NOMO-1 (cell line): ENCODE measurements at regions not wholly inside any gene's neighbourhood (a gene's known extent, or its start where the extent isn't known, plus 50 kb on each side); places are given as distances from the start of the nearest gene placed in this dataset.
"Not testable (repeated sequence)": the region's sequence is repeated elsewhere in the genome, so short reads cannot be mapped to it uniquely, and the experiment has no call there.

Source experiments
- DNase-seq, 2 experiments: peaks; one replicate each; lab custom pipeline; 2025; ENCODE audit not compliant: unreplicated experiment in 2 of 2; lab: John Stamatoyannopoulos, UW

DNA sequence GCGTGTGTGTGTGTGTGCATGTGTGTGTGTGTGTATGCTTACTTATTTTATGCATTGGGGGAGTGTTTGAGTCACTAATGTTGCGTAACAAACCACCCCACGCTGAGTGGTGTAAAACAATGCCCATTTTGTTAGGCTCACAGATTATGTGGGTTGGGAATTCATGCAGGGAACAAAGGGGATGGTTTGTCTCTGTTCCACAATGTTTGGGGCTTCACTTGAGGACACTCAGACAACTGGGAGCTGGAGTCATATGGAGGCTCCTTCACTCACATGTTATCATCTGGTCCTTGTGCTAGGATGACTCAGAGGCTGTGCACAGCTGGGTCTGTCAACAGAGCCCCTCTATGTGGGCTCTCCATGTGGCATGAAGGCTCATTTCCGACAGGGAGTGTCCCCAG lies 51.3 kb upstream of the LARGE1 start:
- DNase-seq, result no peak

DNA sequence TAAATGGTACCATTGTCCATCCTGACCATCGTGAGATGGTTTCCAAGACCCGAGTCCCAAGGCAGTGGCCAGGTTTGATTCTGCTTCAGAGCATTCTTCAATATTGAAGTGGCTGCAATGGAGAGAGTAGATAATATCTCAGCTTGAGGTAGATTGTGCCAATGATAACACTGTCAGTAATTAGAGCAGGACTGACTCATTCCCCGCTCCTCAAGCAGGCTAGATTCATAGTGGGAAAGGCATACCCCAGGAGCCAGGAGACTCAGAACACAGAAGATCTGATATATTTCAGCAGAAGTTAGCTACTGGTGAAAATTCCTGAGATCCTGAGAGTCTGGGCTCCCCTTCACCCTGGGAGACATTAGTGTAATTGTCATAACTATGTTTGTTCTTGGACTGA lies 55.6 kb upstream of the LARGE1 start:
- no peak for DNase-seq

- DNase-seq, result no peak
These were observed 63.3 kb upstream of the LARGE1 start for GRCh38 chr22:33983558-33983957.

- DNase-seq, result no peak
These were observed 63.9 kb upstream of the LARGE1 start for GRCh38 chr22:33984211-33984610.

GRCh38 chr22:33984656-33985285 lies 64.5 kb upstream of the LARGE1 start:
- no peak for DNase-seq

DNA sequence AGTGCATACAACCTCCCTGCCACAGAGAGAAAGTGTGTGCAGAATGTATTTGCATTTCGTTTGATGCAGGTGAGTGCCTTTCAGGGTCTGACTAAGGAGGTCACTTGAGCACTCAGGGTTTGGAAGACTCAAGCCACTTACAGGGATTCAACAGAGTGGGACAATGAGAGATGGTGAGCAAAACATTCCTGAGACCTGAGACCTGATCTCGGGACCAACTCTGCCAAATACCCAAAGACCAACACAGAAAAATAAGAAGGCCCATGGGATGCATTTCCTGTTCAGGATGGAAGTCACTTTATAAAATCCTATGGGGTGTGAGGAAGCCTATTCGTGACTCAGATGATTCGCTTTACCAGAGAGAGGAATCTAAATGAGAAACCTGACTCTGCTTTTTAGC lies 65.2 kb upstream of the LARGE1 start:
- DNase-seq, result no peak

DNA sequence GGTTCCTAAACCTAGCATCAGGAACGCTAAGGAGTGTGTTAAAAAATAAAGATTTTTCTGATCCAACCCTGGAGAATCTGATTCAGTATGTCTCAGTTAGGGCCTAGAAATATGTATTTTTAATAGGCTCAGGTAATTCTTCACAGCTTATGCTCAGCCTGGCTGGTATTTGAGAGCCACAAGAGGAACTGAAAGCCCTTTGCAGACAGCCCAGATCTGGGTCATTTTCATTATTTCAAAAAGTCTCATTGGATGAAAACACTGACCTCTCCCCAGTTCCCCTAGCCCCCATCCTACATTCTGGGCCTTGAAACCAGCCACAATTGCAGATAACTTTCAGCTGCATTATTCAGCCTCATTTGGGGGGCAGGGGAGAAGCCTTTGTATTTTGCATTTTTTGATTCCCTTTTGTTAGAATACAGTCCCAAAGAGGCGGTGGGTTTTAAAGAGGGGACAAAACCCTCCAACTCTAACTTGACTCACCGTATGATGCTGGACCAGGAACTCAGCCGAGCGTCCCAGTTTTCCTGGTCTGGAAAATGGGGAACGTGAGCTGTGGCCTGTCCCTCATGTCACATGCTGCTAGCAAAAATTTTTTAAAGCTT lies 66.0 kb upstream of the LARGE1 start:
- no peak for DNase-seq

- no peak for DNase-seq
These were observed 66.7 kb upstream of the LARGE1 start for GRCh38 chr22:33986954-33987353.

- not testable (repeated sequence) for DNase-seq
These were observed 69.0 kb upstream of the LARGE1 start for GRCh38 chr22:33989263-33989662.

DNA sequence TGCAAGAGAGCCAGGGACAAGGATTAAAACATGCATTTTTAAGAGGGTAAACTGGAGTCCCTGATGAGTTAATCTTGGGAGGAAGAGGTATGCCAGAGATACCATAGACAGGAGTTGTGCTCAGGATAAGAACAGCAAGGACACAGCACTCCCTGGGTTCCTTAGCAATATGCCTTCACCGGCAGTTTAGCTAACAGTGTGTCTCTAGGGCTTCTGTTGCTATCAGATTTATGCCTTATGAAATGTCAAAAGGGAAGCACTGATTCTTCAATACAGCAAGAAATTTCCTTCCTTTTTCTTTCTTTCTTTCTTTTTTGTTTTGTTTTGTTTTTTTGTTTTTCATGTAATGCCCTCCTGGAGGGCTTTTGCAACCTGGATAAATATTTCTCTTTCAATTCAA lies 71.3 kb upstream of the LARGE1 start:
- DNase-seq, result no peak

- DNase-seq, result no peak
These were observed 76.5 kb upstream of the LARGE1 start for GRCh38 chr22:33996824-33997223.

DNA sequence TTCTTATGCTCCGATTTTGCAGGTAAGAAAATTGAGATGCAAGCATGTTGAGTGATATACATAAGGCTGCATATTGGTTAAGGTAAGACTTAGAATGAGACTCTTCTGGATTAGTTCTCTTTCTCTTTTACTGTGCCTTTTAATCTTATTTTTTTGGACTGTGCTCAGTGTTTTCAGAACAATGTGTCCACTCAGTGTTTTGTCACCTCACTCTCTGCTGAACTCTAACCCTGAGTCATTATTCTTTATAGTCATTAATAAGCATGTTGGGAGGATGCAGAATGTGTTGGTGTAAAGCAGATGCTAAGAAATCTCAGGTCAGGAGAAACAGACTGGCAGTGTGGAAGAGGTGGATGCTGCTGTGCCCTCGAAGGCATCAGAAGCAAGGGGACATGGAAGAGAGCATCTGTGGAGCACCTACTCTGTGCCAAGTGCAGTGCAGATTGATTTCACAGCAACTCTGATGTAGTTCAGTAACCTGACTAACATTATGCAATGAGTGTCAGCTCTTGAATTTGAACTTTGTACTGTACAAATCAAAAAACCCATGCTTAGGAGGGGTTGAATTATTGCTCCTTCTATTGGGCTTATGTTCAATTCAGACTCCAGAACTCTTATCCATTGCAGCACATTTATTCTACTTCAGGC lies 80.7 kb upstream of the LARGE1 start:
- no peak for DNase-seq

DNA sequence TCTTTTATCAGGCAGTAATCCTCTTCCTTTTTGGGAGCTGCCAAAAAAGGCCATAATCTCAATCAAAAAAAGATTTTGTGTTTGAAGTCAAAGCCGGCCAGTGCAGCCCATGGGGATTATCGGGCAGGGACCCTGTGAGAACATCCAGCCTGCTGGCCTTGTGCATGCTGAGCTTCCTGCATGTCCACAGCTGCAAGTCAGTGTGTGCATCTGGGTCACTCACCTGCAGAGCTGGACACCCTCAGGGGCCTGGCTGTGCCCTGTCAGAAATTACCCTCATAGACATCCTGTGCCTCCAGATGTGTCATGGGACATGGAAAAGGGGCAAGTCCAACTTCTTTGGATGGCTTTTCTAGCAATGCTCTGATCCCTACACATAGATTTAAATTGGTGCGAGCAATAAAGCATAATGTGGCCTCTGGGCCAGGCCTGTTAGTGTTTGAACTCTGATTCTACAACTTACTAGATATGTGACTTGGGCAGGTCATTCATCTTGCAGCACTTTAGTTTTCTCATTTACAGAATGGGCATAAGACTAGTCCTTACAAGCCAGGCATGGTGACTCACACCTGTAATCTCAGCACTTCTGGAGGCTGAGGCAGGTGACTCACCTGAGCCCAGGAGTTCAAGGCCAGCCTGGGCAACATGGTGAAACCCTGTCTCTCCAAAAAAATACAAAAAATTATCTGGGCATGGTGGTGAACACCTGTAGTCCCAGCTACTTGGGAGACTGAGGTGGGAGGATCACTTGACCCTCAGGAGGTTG lies 81.6 kb upstream of the LARGE1 start:
- no peak for DNase-seq

DNA sequence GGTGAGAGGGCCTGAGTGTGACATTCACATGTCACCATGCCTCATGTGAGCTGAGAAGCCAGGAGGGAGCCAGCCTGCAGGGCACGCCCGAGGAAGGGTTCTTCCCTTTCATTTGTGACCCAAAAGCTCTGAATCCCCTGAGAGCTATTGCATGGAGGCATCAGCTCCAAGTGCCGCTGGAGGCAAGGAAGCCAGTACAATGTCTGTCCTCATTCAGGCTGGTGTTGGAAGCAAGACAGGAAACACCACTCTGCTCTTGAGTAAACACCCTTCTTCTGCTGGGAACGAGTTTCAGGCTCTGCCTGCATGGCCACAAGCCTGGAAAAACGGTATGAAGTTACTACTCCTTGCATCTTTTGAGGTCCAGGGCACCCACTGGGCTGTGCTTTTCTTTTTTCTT lies 83.8 kb upstream of the LARGE1 start:
- DNase-seq, result no peak

DNA sequence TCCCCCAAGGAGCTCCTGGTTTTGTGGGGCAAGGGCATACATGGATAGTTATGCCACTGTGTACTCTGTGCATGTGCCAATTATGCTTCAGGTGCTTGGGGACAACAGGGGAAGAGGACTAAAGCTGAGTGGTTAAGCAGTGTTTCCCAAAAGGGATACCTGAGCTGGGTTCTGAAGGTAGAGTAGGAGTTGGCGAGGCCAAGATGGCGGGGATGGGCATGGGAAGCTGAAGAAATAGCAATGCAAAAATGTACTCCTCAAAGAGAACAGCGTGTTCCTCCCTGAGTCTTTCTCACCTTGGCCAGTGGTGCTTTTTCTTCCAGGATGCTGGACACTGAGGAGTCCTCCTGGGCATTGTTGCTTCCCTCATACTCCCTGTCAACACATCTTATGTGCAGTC lies 90.0 kb upstream of the LARGE1 start:
- DNase-seq, result no peak

DNA sequence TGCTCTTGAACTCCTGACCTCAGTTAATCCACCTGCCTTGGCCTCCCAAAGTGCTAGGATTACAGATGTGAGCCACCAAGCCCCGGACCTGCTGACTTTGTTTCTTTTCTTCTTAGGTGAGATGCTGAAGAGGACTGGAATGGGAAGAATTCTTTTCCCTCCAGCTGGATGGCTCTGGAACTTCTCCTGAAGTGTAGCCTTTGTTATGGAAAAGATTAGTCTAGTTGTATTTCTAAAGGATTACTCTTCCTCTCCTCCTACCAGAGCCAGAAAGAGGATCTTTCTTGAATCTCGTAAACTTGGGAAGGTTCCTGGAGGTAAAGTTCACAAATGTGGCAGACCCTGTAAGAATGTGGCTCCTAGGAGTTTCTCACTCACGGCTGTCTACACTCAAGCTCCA lies 95.4 kb upstream of the LARGE1 start:
- DNase-seq, result no peak

GRCh38 chr22:34017205-34017604 lies 96.9 kb upstream of the LARGE1 start:
- no peak for DNase-seq

GRCh38 chr22:34019190-34019845 lies 99.0 kb upstream of the LARGE1 start:
- DNase-seq, result no peak

DNA sequence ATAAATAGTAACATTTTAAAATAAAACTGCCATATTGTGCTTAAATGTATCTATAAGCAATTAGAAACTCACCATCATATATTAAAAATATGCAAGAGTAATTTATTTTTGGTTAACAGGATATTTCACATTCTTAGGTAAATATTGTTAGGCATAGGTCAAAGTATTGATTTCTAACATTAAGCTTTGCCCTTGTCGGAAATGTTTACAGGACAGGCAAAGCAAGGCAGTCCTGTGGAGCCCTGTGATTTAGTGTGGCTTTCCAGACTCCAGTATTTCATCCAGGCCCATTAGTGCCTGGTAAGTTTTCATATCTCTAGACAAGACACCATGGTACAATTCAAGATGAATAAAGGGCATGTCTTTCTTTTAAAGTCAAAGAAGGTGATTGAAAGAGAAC lies 114.9 kb upstream of the LARGE1 start:
- no peak for DNase-seq

- no peak for DNase-seq
These were observed 116.7 kb upstream of the LARGE1 start for GRCh38 chr22:34036931-34037330.
